ENCODE measurements at regions not wholly inside any gene's neighbourhood (a gene's known extent, or its start where the extent isn't known, plus 50 kb on each side); places are given as distances from the start of the nearest gene placed in this dataset.
A peak's percentile ranks its signal among the peaks of the same experiment; 100 is the strongest.

GRCh38 chr12:30457621-30458289 is 237.9 kb downstream of the IPO8 start:
- peak; percentile 52 for TF ChIP-seq CTCF (conservative IDR thresholded peaks at IDR 0.05)
- Mint-ChIP-seq H3K27me3 (no peaks in the 10 kb centered on the region), H3K4me3 (no peak overlapping the region), H3K4me1 (ENCODE audit: unreplicated experiment) (no peaks in the 10 kb centered on the region), H3K36me3 (no peaks in the 10 kb centered on the region), H3K27ac (no peak overlapping the region), H3K9me3 (peaks cover 5% of the 10 kb centered on the region)
- DNase-seq (ENCODE audit: extremely low spot score, unreplicated experiment) = no peak

DNA sequence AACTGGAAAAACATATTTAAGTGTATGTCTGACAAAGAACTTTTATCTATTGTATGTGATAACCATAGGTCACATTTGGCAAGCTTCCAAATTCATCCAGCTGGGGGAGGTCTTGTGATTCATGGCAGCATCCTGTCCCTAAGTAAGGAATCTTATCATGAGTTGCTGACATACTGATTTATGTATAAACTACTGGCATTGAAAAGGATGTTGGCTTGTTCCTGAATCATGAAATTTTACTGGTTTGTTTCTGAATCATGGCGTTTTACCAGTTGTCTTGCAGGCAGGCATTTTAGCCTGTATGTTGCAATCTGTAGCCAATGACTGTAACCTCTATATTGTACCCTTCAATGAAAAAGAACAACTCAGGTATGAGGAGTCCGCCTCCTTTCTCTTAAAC is 244.8 kb downstream of the IPO8 start:
- no peaks in the 10 kb centered on the region for H3K4me1 Mint-ChIP-seq (ENCODE audit: unreplicated experiment)
- DNase-seq (ENCODE audit: extremely low spot score, unreplicated experiment) = no peak
- no peak overlapping the region for H3K4me3 Mint-ChIP-seq
- no peaks in the 10 kb centered on the region for H3K27me3 Mint-ChIP-seq
- H3K9me3 Mint-ChIP-seq = peaks cover 5% of the 10 kb centered on the region
- no peak overlapping the region for H3K27ac Mint-ChIP-seq
- no peaks in the 10 kb centered on the region for H3K36me3 Mint-ChIP-seq
- no peak for TF ChIP-seq CTCF (conservative IDR thresholded peaks at IDR 0.05)

- TF ChIP-seq CTCF (conservative IDR thresholded peaks at IDR 0.05) = no peak
- Mint-ChIP-seq H3K27ac (no peak overlapping the region), H3K4me3 (no peak overlapping the region), H3K36me3 (no peaks in the 10 kb centered on the region), H3K27me3 (no peaks in the 10 kb centered on the region), H3K9me3 (peaks cover 5% of the 10 kb centered on the region), H3K4me1 (ENCODE audit: unreplicated experiment) (no peaks in the 10 kb centered on the region)
- DNase-seq (ENCODE audit: extremely low spot score, unreplicated experiment) = no peak
These were observed 245.4 kb downstream of the IPO8 start for GRCh38 chr12:30450226-30450625.

DNA sequence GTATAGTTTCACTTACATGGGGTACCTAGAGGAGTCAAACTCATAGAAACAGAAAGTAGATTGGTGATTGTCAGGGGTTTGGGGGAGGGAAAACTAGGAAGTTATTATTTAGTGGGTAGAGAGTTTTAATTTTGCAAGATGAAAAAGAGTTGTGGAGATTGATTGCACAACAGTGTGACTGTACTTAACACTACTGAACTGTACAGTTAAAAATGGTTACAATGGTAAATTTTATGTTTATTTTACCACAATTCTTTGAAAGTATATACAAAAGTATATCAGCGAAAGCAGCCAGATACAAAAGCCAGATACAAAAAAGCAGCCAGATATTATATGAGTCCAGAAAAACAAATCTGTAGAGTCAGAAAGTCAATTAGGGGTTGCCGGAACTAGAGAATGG is 247.6 kb downstream of the IPO8 start:
- no peak overlapping the region for H3K4me3 Mint-ChIP-seq
- peaks cover 5% of the 10 kb centered on the region for H3K9me3 Mint-ChIP-seq
- H3K27ac Mint-ChIP-seq = no peak overlapping the region
- no peak for TF ChIP-seq CTCF (conservative IDR thresholded peaks at IDR 0.05)
- H3K36me3 Mint-ChIP-seq = no peaks in the 10 kb centered on the region
- H3K4me1 Mint-ChIP-seq (ENCODE audit: unreplicated experiment) = no peaks in the 10 kb centered on the region
- H3K27me3 Mint-ChIP-seq = no peaks in the 10 kb centered on the region
- no peak for DNase-seq (ENCODE audit: extremely low spot score, unreplicated experiment)

DNA sequence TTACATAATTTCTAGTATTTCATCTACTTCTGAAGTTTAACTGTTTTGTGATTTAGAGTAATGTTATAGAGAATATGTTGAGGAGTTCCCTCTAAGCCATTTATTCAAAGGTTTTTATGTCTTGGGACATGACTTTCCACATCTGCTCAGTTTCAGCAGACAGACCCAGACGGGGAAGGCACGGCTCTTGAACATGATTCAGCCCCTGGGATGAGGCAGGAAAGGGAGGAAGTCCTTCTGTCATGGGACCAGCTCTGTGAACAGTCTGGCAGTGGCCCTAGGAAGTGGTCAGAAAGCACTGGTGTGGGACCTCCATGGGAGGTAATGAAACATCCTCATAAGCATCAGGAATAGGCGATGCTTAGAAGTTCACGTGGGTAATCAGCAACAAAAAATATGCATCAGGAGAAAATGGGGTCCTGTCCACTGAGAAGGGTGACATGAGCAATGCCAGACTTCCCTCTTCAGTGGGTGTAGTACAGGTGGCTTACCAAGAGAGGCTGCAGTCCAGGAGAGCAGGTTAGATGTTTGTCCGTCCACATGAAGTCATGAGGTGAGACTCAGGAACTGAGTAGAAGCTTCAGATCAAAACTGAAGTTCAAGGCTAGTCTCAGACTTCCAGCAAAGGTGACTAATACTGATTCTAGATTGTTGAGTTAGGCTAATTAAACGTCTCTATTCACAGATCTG is 248.5 kb downstream of the IPO8 start:
- H3K4me1 Mint-ChIP-seq (ENCODE audit: unreplicated experiment) = no peaks in the 10 kb centered on the region
- no peaks in the 10 kb centered on the region for H3K36me3 Mint-ChIP-seq
- H3K9me3 Mint-ChIP-seq = peaks cover 5% of the 10 kb centered on the region
- H3K27ac Mint-ChIP-seq = no peak overlapping the region
- DNase-seq (ENCODE audit: extremely low spot score, unreplicated experiment) = no peak
- no peaks in the 10 kb centered on the region for H3K27me3 Mint-ChIP-seq
- no peak overlapping the region for H3K4me3 Mint-ChIP-seq
- TF ChIP-seq CTCF (conservative IDR thresholded peaks at IDR 0.05) = no peak
